RWPE2 (cell line): ENCODE measurements at regions not wholly inside any gene's neighbourhood (a gene's known extent, or its start where the extent isn't known, plus 50 kb on each side); places are given as distances from the start of the nearest gene placed in this dataset.

Source experiments
- ATAC-seq: fragments of 200-7000 bp; cut with Tn5 transposase; 3 replicates; pipeline ENCODE4 v1.9.1; 2021; ENCODE audit warnings: low read depth
- DNase-seq: peaks from one replicate; pipeline ENCODE4 v3.0.0-alpha.2; 2020; ENCODE audit warnings: low spot score
- H3K27ac ChIP-seq: fragments of 450-650 bp; 2 replicates; pipeline ENCODE4 v1.5.1; 2017; ENCODE audit warnings: mild to moderate bottlenecking; ENCODE audit not compliant: poor library complexity, severe bottlenecking
- H3K27me3 ChIP-seq: fragments of 250-450 bp; sonication (Bioruptor Pico); 2 replicates; pipeline ENCODE4 v1.5.1; 2021; ENCODE audit warnings: mild to moderate bottlenecking, moderate library complexity; ENCODE audit not compliant: insufficient read depth, poor library complexity, severe bottlenecking
- H3K36me3 ChIP-seq: fragments of 250-450 bp; sonication (Bioruptor Pico); 2 replicates; pipeline ENCODE4 v1.5.1; 2020; ENCODE audit warnings: low read depth, mild to moderate bottlenecking, moderate library complexity
- H3K4me1 ChIP-seq: fragments of 250-450 bp; sonication (Bioruptor Pico); 2 replicates; pipeline ENCODE4 v1.5.1; 2021; ENCODE audit warnings: mild to moderate bottlenecking, moderate library complexity; ENCODE audit not compliant: insufficient read depth, poor library complexity, severe bottlenecking
- H3K4me3 ChIP-seq: fragments of 250-450 bp; sonication (Bioruptor Pico); 2 replicates; pipeline ENCODE4 v1.5.1; 2021; ENCODE audit warnings: mild to moderate bottlenecking, moderate library complexity; ENCODE audit not compliant: severe bottlenecking
- H3K9me3 ChIP-seq: fragments of 250-450 bp; sonication (Bioruptor Pico); 2 replicates; pipeline ENCODE4 v1.5.1; 2021; ENCODE audit warnings: mild to moderate bottlenecking, moderate library complexity; ENCODE audit not compliant: severe bottlenecking
- CTCF ChIP-seq: fragments of 450-650 bp; IDR thresholded peaks from one replicate; pipeline ENCODE4 v1.5.1; 2017; ENCODE audit warnings: mild to moderate bottlenecking, moderate library complexity; ENCODE audit not compliant: poor library complexity, severe bottlenecking

- no peaks in the 10 kb centered on the region for H3K36me3 ChIP-seq
- ATAC-seq (no peak), DNase-seq (no peak)
- H3K27ac ChIP-seq: no peak overlapping the region
- H3K4me3 ChIP-seq: no peak overlapping the region
- H3K27me3 ChIP-seq: peaks cover 23% of the 10 kb centered on the region
- H3K9me3 ChIP-seq: no peaks in the 10 kb centered on the region
- no peak for TF ChIP-seq CTCF
- H3K4me1 ChIP-seq: no peaks in the 10 kb centered on the region
Observed at GRCh38 chr5:45057564-45057963, 248.8 kb downstream of the MRPS30 start.

GRCh38 chr5:45060724-45061123 lies 252.0 kb downstream of the MRPS30 start:
- no peak for DNase-seq
- no peak overlapping the region for H3K27ac ChIP-seq
- ATAC-seq: no peak
- no peak overlapping the region for H3K4me3 ChIP-seq
- no peak for TF ChIP-seq CTCF
- H3K27me3 ChIP-seq: peaks cover 15% of the 10 kb centered on the region
- no peaks in the 10 kb centered on the region for H3K36me3 ChIP-seq
- H3K9me3 ChIP-seq: no peaks in the 10 kb centered on the region
- no peaks in the 10 kb centered on the region for H3K4me1 ChIP-seq

GRCh38 chr5:45062044-45062443 lies 253.3 kb downstream of the MRPS30 start:
- no peak overlapping the region for H3K27ac ChIP-seq
- TF ChIP-seq CTCF: no peak
- peaks cover 15% of the 10 kb centered on the region for H3K27me3 ChIP-seq
- no peaks in the 10 kb centered on the region for H3K4me1 ChIP-seq
- H3K9me3 ChIP-seq: no peaks in the 10 kb centered on the region
- H3K4me3 ChIP-seq: no peak overlapping the region
- no peaks in the 10 kb centered on the region for H3K36me3 ChIP-seq
- ATAC-seq (no peak), DNase-seq (no peak)

GRCh38 chr5:45081082-45081481 lies 272.3 kb downstream of the MRPS30 start:
- TF ChIP-seq CTCF: no peak
- H3K4me3 ChIP-seq: no peak overlapping the region
- no peaks in the 10 kb centered on the region for H3K27me3 ChIP-seq
- no peaks in the 10 kb centered on the region for H3K36me3 ChIP-seq
- DNase-seq: no peak
- H3K27ac ChIP-seq: no peak overlapping the region
- no peaks in the 10 kb centered on the region for H3K4me1 ChIP-seq
- no peaks in the 10 kb centered on the region for H3K9me3 ChIP-seq
- ATAC-seq: no peak

GRCh38 chr5:45089870-45090269 lies 281.1 kb downstream of the MRPS30 start:
- ATAC-seq: no peak
- no peak overlapping the region for H3K27ac ChIP-seq
- no peak for TF ChIP-seq CTCF
- no peaks in the 10 kb centered on the region for H3K4me1 ChIP-seq
- no peak overlapping the region for H3K4me3 ChIP-seq
- peaks cover 6% of the 10 kb centered on the region for H3K27me3 ChIP-seq
- DNase-seq: no peak
- no peaks in the 10 kb centered on the region for H3K36me3 ChIP-seq
- H3K9me3 ChIP-seq: no peaks in the 10 kb centered on the region
